Kidney (tissue), 13 donors: ENCODE measurements at regions not wholly inside any gene's neighbourhood (a gene's known extent, or its start where the extent isn't known, plus 50 kb on each side); places are given as distances from the start of the nearest gene placed in this dataset.

Source experiments
- DNase-seq, 5 donors: peaks; one replicate each; pipeline ENCODE4 v3.0.0-alpha.2; 2013 to 2020
- FAIRE-seq: peaks from 2 replicates; lab custom pipeline; 2012; peaks lifted over from hg19 to GRCh38; lab: Jason Lieb, UNC
- H3K27ac ChIP-seq, 2 donors: one replicate each; pipeline ENCODE4 v1.7.0; 2013; ENCODE audit warnings: low read depth in 2 of 2, low read length in 2 of 2, inconsistent platforms in 1 of 2
- H3K27me3 ChIP-seq: one replicate; pipeline ENCODE4 v1.7.1; 2013; ENCODE audit warnings: low read length, inconsistent platforms; ENCODE audit not compliant: control insufficient read depth, insufficient read depth
- H3K36me3 ChIP-seq, 3 donors: one replicate each; pipeline versions ENCODE4 v1.7.0 to v1.7.1; 2013; ENCODE audit warnings: low read length in 3 of 3, control low read depth in 1 of 3, inconsistent platforms in 1 of 3; ENCODE audit not compliant: insufficient read depth in 3 of 3, control insufficient read depth in 2 of 3
- H3K4me1 ChIP-seq, 3 donors: one replicate each; pipeline versions ENCODE4 v1.7.0 to v1.7.1; 2013; ENCODE audit warnings: low read length in 3 of 3, inconsistent platforms in 1 of 3, low read depth in 1 of 3; ENCODE audit not compliant: control insufficient read depth in 2 of 3, insufficient read depth in 2 of 3
- H3K4me3 ChIP-seq, 3 donors: one replicate each; pipeline versions ENCODE4 v1.7.0 to v1.8.1; 2013; ENCODE audit warnings: low read length in 3 of 3, control low read depth in 1 of 3, inconsistent platforms in 1 of 3
- H3K9ac ChIP-seq, 3 donors: one replicate each; pipeline versions ENCODE4 v1.7.0 to v1.7.1; 2013; ENCODE audit warnings: low read length in 3 of 3, control low read depth in 1 of 3, inconsistent platforms in 1 of 3
- H3K9me3 ChIP-seq, 3 donors: one replicate each; pipeline versions ENCODE4 v1.7.0 to v1.7.1; 2013; ENCODE audit warnings: low read length in 3 of 3, control low read depth in 1 of 3, inconsistent platforms in 1 of 3; ENCODE audit not compliant: control insufficient read depth in 2 of 3, insufficient read depth in 1 of 3
- intact Hi-C: fragments of 100-400 bp; cut with DNase I; formaldehyde crosslinking; loops from one replicate; pipeline ENCODE4 v1.11.1; 2022
- TF ChIP-seq, protein P1 (sequence below): IDR thresholded peaks from 3 replicates; pipeline ENCODE4 v1.5.1; 2012; ENCODE audit warnings: mild to moderate bottlenecking, moderate library complexity, borderline replicate concordance; ENCODE audit not compliant: insufficient read depth; ENCODE audit errors: extremely low read depth
- donor health status: control.
- donor health status: control.
- donor health status: control.
- donor health status: control.
- donor health status: control.
- donor health status: DM: yes; HTN: yes; CAD: no.
- donor health status: Normal renal cell carcinoma (clear cell type).

DNA sequence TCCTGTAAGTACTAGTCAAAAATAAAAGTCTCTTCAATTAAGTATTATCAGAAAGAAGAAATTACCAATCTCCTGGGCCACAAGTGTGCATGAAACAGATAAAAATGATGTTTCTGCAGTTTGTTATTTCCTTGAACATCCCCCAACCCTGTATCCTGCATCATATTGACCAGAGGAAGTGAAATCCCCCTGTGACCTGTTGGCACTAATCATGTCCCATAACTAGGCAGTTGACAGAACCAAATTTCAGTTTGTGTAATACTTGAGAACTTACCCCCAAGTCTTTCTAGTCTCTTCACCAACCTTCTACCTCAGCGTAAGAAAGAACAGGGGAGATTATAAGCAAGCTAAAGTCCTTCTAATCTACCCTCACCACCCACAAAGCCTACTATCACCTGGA lies 368.2 kb upstream of the PDE4D start:
- intact Hi-C loops, result no loop called here
- no peaks in the 10 kb centered on the region for H3K27me3 ChIP-seq
- TF ChIP-seq, protein P1, sequence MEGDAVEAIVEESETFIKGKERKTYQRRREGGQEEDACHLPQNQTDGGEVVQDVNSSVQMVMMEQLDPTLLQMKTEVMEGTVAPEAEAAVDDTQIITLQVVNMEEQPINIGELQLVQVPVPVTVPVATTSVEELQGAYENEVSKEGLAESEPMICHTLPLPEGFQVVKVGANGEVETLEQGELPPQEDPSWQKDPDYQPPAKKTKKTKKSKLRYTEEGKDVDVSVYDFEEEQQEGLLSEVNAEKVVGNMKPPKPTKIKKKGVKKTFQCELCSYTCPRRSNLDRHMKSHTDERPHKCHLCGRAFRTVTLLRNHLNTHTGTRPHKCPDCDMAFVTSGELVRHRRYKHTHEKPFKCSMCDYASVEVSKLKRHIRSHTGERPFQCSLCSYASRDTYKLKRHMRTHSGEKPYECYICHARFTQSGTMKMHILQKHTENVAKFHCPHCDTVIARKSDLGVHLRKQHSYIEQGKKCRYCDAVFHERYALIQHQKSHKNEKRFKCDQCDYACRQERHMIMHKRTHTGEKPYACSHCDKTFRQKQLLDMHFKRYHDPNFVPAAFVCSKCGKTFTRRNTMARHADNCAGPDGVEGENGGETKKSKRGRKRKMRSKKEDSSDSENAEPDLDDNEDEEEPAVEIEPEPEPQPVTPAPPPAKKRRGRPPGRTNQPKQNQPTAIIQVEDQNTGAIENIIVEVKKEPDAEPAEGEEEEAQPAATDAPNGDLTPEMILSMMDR, result no peak
- no peaks in the 10 kb centered on the region for H3K36me3 ChIP-seq
- H3K9me3 ChIP-seq, result no peaks in the 10 kb centered on the region
- no peaks in the 10 kb centered on the region for H3K4me1 ChIP-seq
- FAIRE-seq, result no peak
- no peak overlapping the region for H3K27ac ChIP-seq
- DNase-seq, result no peak
- H3K9ac ChIP-seq, result no peak overlapping the region
- H3K4me3 ChIP-seq, result no peak overlapping the region

DNA sequence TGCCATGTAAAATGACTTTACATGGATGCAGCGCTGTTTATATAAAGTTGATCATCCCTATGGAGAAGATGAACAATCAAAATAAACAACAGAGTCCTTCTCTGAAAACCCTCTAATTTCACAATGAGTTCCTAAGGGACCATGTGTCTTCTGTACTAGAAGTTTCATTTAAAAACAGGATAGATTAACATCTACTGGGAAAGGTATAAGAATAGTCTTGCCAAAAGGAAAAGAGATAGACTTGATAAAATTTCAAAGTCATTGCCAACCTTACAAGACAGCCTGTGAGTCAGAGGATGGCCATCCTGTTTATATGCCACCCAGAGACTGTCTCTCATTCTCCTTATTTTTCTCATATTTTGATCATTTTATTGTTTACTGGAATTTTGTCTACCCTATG lies 367.1 kb upstream of the PDE4D start:
- intact Hi-C loops, result no loop called here
- Histone ChIP-seq H3K9me3 (no peaks in the 10 kb centered on the region), H3K36me3 (no peaks in the 10 kb centered on the region), H3K9ac (no peak overlapping the region), H3K27ac (no peak overlapping the region), H3K27me3 (no peaks in the 10 kb centered on the region), H3K4me3 (no peak overlapping the region), H3K4me1 (no peaks in the 10 kb centered on the region)
- TF ChIP-seq, protein P1, result no peak
- DNase-seq (no peak), FAIRE-seq (no peak)

DNA sequence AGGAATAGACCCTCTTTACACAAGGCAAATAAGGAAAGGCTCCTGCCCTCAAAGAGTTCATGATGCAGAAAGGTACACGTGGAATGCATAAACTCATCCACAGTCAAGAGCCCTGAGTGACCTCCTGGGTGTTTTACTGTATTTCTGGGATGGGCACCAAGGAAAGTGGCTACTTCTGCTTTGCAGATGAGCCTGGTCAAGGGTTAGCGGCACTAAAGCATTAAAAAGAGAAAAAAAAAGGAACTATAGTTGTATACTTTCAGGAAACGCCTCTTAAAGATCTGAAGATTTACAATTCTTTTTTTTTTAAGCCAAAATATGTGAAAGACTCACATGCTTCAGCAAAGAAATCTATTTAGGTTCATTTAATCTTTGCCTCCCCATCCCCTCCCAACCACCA lies 366.2 kb upstream of the PDE4D start:
- Histone ChIP-seq H3K27ac (no peak overlapping the region), H3K9ac (no peak overlapping the region), H3K9me3 (no peaks in the 10 kb centered on the region), H3K27me3 (no peaks in the 10 kb centered on the region), H3K4me3 (no peak overlapping the region), H3K36me3 (no peaks in the 10 kb centered on the region), H3K4me1 (no peaks in the 10 kb centered on the region)
- TF ChIP-seq, protein P1, result no peak
- FAIRE-seq (no peak), DNase-seq (no peak)
- intact Hi-C loops, result no loop called here

DNA sequence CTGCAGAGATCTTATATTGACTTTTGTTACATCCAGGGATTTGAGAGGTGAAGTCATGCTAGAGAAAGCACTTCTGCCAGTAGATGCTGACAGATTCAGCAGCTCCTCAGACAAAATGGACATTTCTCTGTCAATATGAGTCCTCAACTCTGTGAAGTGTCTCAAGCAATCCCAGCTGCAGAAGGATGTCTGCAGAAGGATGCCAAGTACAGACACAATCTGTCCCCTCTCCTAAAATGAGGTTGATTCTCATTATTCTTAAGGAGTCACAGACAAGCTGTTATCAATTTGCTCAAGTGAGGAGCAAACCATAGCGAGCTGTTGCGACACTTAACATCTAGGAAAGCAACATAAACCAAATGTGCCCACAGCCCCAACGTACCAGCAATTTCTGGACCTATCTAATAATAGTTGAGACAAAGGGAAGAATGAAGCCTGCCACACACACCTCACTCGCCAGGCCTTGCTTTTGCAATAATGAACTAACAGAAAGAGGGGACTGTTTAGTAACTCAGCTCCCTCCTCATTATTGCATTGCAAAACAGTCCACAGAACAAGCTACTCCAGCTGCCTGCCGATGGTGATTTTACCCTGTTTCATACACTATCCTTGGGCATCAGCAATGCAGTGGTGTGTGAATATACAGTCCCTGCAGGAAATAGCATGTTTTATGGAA lies 364.2 kb upstream of the PDE4D start:
- intact Hi-C loops, result no loop called here
- no peak overlapping the region for H3K4me3 ChIP-seq
- H3K27ac ChIP-seq, result no peak overlapping the region
- DNase-seq (no peak), FAIRE-seq (no peak)
- no peaks in the 10 kb centered on the region for H3K27me3 ChIP-seq
- TF ChIP-seq, protein P1, result no peak
- H3K36me3 ChIP-seq, result no peaks in the 10 kb centered on the region
- no peaks in the 10 kb centered on the region for H3K4me1 ChIP-seq
- H3K9ac ChIP-seq, result no peak overlapping the region
- no peaks in the 10 kb centered on the region for H3K9me3 ChIP-seq
